DMS53 (cell line): ENCODE measurements at regions not wholly inside any gene's neighbourhood (a gene's known extent, or its start where the extent isn't known, plus 50 kb on each side); places are given as distances from the start of the nearest gene placed in this dataset.
"Not testable (repeated sequence)": the region's sequence is repeated elsewhere in the genome, so short reads cannot be mapped to it uniquely, and the experiment has no call there.

Experiments used
- DNase-seq: peaks from one replicate; lab custom pipeline; 2025; lab: John Stamatoyannopoulos, UW

- DNase-seq, result no peak
Measured at GRCh38 chr2:105497094-105497493, 98.2 kb upstream of the FHL2 start.

GRCh38 chr2:105496271-105496670 is 97.4 kb upstream of the FHL2 start:
- DNase-seq, result no peak

DNA sequence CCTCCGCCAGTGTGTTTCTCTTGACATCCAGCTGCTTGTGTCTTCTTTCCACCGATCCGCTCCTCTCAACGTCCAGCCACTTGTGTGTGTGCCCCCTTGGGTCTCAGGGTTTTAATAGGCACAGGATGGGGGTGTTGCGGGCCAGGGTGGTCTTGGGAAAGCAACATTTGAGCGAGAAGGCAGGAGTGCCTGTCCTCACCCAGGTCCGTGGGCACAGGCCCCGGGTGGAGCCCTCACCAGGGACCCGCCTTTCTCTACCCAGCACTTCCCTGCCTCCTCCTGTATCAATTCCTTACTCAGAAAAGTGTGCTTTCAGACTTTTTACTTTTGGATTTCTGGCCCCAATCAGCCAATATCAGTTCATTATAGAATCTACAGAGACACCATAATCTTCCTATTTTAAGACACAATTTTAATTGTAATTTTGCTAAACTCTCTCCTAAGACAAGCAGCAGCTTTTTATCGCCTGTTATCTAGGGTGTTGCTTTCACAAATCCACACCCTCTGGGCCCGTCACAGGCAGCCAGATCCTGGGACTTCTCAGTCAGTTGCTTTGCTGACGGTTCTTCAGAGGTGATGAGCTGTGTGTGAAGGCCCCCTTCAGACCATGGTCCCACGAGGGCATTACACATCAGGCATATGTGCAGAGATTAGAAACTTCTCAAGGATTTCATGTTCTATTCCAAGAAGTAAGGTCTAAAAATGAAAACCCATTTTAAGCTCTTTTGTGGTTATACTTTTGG is 96.0 kb upstream of the FHL2 start:
- DNase-seq, result no peak

DNA sequence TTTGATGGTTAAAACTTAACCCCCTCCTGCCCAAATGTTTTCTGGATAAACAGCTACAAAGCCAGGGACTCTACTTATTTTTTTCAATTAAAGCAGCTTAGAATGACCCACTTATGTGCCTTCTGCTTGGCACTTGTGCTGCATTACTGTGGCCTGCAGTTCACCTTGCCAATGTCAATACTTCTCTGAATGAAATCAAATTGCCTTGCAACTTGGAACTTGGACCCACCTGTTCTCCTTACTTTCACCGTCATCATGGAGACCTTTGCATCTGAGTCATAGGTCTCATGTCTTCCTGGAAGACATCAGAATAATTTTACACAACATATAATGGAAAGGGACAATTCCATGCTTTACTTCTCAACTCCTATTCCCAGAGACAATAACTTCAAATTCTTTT is 92.1 kb upstream of the FHL2 start:
- peak; percentile 72 for DNase-seq

DNA sequence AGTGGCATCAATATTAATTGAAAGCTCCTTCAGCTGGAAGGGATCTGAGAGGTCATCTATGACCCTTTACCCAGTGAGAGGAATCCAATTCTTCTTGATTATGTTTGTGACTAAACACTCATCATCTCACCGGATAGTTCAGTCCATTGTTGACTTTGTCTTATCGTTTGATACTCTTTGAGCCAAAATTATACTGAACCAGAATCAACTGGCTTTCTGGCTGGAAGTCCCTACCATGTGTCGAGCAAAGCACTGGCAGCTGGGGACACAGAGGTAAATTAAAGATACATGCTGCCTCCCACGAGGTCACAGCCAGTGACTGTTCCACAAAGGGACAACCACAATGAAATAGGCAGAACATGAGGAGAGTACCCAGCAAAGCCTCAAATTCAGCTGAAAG is 91.4 kb upstream of the FHL2 start:
- DNase-seq, result peak; percentile 84

- peak; percentile 35 for DNase-seq
Measured at GRCh38 chr2:105489168-105489878, 90.5 kb upstream of the FHL2 start.

- DNase-seq, result no peak
Measured at GRCh38 chr2:105488285-105488684, 89.4 kb upstream of the FHL2 start.

DNA sequence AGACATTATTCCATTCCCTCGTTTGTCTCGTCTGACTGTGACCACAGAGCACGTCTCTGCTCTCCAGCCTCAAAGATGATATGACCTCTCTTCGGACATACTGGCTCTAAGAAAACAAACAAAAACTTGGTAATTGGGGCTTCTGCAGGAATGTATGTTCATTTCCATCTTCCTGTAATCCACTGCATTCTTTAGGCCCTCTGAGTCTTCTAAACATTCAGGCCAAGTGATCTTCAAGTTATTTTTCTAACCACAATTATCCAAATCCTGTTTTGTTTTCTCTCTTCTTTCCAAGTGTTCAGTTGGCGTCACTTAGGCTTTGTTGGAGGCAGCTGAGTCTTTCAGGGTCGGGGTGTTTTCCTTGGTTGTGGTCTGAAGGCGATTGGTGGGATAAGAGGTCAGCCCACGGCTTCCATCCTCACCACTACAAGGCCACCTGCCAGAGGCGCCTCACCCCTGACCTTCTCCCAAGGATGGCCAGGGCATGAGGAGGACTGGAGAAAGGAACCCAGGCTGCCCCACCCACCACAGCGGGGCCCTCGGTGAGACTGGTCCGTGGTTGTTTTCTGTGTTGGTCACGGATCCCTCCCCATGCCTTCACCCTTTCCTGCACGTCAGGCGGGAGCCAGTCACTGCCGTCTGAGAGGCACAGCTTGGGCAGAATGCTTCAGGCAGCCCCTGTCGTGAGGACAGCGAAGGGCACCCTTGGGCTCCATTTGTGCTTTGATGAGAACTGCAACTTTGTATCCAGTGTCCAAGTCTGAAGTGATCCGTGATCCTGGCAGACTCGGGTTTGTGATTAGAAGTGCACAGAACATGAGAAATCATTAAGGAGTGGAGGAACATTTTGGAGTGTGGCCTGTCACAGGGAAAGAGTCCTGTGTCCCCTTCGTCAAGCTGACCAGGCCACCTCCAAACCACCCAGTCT is 88.6 kb upstream of the FHL2 start:
- DNase-seq, result no peak

- no peak for DNase-seq
Measured at GRCh38 chr2:105486762-105487141, 87.9 kb upstream of the FHL2 start.

DNA sequence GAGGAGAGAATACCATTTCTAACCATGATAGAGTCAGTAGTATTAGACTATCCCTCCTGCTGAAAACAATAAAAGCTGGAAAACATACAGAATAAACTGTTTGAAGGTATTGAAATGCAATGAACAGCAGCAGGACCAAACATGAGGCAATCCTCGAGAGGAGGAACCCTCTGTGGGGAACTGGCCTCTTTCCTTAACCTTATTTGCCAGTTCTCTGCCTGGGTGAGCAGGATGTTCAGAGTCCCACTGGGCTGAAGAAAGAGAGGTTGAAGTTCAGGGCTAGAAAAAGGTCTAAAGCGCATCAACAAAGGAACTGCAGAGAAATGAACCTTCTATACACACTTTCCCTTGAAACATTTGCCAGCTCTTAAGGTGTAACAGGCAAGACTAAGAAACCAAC is 79.8 kb upstream of the FHL2 start:
- no peak for DNase-seq

DNA sequence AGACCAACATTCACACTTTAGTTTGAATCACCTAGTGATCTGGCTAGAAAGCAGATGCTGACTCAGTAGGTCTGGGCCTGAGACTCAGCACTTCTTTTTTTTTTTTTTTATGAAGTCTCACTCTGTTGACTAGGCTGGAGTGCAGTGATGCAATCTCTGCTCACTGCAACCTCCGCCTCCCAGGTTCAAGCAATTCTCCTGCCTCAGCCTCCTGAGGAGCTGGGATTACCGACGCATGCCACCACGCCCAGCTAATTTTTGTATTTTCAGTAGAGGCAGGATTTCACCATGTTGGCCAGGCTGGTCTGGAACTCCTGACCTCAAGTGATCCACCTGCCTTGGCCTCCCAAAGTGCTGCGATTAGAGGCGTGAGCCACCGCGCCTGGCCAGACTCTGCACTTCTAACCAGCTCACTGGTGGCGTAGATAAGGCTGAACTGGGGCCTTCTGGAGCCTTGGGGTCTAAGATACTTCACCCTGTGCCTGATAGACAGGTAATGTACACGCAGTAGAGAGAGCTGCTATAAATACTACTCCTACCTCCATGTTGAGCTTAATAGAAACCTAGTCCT is 78.3 kb upstream of the FHL2 start:
- DNase-seq, result not testable (repeated sequence)

GRCh38 chr2:105473011-105473410 is 74.2 kb upstream of the FHL2 start:
- no peak for DNase-seq

DNA sequence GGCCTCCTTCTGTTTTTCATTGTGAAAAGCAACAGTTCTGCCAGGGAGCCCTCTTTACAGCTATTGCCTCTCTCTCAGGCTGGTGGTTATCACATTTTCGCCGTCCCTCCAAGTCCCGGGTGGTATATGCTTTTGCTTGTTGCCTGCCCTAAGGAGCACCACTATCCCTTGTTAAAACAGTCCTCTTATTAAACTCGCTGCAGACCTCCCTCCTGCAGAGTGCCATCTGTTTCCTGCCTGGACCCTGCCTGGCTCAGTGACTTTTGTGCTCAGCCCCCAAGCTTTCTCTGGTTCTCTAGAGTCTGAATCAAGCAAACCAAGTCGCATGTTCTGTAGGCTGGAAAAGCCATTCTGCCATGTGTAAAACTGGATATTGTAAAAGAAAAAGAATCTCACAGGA is 72.1 kb upstream of the FHL2 start:
- no peak for DNase-seq

GRCh38 chr2:105469781-105470180 is 70.9 kb upstream of the FHL2 start:
- no peak for DNase-seq

DNA sequence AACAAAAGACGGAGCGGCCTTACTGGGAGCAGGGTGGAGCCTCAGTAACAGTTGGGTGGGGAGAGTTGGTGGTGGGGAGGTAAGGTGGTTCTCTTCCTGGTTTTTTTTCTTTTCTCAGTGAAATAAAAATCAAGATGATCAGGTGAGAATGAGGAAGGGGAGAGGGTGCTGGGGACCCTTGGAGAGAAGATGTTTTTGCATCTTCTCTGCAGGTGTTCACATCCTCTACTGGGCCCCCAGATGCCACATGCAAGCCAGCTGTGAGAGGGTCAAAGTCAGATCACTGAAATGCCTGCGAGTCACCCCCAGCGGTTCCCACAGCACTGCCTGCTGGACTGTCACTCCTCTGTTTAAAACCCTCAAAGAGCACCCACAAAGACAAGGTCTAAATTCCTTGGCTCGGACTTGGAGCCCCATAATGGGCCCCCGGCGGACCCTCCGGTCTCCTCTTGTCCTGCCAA is 69.8 kb upstream of the FHL2 start:
- no peak for DNase-seq

DNA sequence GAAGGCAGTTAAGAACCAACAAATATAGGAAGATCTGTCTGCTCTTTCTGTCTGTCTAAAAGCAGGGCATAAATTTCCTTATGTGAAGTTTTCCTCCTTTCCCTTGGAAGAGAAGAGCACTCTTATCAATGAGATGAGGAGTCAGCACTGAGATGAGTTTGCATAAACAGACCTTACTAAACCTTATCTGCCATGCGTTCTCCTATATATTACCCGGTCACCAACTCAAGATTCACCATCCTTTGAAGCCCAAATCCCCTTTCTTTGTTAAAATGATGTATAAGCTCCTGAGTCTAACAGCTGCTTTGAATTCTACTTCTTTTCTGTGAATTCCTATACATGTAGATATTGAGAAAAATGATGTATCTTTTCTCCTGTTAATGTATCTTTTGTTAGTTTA is 65.5 kb upstream of the FHL2 start:
- DNase-seq, result no peak

- no peak for DNase-seq
Measured at GRCh38 chr2:105460048-105460732, 61.3 kb upstream of the FHL2 start.

DNA sequence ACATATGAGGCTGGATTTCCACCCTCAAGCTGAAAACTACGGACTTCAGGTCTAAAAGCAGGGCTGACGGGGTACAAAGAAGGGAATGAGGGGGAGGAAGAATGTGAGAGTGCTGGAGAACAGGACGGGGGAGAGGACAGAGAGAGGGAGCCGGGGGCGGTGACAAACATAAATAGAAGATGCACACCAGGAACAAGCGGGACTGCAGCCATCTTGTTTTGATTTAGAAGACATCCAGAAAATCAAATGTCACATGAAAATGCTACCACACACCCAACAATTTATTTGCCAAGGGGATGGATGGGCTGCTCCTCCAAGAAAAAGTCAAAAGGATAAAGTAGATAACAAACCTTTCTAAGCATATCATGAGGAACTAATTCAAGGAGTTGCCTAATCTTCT is 59.2 kb upstream of the FHL2 start:
- no peak for DNase-seq

- peak; percentile 98 for DNase-seq
Measured at GRCh38 chr2:105455488-105456003, 56.7 kb upstream of the FHL2 start.

DNA sequence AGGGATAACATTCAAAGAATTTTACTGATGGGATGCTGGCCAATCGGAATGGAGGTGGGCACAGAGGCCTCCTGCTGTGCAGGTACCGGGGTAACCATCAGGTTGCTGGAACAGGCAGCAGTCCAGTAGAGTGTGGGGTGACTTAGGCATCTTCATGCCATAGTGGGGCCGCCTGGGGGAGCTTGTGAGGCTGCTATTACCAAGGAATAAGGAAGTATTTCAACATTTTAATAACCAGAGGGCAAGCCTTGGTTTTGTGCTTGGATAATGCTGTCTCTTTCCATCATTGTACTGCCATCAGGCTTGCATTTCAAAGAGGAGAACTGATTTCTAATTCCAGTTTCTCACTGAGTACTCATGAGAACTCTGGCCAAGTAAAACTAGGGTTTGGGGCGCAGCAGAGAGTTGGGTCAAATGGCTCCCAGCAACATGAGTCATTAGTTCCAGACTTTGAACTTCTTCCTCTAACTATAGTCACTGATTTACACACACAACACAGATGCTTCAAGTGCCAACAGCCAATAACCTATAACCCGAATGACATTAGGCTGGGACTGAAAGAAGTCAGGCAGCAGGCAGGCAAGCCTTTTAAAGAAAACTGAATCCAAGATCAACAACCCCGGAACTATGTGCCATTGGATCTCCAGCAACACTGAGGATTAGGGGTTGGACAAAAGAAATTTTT is 56.1 kb upstream of the FHL2 start:
- peak; percentile 89 for DNase-seq
